ENCODE measurements at regions not wholly inside any gene's neighbourhood (a gene's known extent, or its start where the extent isn't known, plus 50 kb on each side); places are given as distances from the start of the nearest gene placed in this dataset.

DNA sequence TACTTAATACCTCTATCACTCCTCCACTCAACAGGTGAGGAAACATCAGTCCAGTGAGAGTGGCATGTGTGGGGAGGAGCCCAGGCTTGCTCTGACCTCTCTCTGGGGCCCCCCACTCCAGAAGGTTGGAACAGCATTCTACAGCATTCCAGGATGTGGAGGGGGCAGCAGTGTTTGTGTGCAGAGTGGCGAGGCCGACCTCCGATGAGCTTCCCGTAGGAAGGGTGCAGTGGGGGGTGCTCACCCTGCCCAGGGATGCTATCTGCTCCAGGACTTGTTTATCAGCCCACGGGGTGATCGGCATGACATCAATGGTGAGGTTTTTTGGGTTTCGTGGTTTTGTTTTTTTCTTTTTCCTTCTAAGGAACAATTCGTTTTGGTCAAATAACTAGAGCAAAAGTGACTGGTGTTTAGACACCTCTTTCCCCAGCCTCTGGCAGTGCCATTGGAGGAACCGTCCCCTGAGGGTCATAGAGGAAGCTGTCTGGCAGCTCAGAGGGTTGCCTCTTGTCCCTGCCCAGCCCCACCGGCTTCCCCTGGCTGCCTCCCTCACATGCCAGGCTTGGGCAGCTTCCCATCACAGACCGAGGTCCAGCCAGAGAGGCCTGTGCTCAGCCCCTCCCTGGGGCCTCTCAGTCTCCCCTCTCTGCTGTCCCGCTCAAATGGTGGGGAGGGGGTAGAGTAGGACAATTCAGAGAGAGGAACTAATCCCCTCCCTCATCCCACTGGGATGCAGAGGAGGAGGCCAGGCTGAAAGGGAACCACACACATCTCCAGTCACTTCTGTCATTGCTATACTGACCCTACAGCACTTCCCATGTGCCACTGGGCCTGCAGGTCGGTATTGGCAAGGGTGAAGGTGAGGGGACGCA lies 96.5 kb downstream of the ZFP36L2 start:
- DNase-seq (ENCODE audit: low read depth) = peak; percentile 48

DNA sequence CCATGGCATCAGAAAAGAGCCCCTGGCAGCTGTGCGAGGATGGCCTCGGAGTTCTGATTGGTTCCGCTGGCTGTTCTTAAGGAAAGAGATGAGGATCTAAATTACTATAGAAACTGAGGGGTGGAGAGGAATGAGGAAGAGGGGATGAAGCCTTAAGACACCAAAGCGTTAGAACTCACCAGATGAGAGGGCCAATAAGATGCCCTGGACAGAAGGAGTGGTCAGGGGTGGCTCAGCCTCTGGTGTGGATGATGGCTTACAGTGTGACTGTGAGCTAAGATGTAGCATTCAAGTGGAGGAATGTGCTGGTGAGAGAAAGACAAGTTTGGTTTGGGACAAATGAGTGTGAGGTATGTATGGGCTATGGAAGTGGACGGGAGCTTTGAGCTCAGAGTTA lies 97.8 kb downstream of the ZFP36L2 start:
- DNase-seq (ENCODE audit: low read depth) = no peak

DNA sequence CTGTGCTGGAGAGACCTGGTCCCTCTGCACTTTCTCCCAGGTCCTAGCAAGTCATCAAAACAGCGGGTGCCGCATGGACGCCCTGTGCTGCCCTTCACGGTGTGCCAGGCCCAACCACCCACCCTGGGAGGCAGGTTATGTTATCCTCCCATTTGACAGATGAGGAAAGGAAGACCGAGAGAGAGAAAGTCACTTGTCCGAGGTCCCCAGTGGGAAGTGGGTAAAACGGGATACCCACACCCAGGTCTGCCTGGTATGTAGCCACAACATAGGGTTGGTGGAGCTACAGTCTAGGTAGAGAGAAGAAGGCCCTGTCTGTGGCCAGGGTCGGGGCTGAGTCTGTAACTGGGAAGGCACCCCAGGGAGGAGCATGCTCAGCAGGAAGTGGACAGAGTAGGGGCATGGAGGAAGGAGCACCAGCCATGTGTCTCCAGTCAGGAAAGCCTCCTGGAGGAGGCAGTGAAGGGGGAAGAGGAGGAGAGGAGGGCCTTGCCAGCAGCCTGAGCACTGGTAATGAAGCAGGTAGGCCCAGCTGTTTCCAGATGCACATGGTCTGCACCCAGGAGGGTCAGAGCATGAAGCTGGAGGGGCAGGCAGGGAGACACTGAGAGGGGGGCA lies 98.4 kb downstream of the ZFP36L2 start:
- no peak for DNase-seq (ENCODE audit: low read depth)

DNA sequence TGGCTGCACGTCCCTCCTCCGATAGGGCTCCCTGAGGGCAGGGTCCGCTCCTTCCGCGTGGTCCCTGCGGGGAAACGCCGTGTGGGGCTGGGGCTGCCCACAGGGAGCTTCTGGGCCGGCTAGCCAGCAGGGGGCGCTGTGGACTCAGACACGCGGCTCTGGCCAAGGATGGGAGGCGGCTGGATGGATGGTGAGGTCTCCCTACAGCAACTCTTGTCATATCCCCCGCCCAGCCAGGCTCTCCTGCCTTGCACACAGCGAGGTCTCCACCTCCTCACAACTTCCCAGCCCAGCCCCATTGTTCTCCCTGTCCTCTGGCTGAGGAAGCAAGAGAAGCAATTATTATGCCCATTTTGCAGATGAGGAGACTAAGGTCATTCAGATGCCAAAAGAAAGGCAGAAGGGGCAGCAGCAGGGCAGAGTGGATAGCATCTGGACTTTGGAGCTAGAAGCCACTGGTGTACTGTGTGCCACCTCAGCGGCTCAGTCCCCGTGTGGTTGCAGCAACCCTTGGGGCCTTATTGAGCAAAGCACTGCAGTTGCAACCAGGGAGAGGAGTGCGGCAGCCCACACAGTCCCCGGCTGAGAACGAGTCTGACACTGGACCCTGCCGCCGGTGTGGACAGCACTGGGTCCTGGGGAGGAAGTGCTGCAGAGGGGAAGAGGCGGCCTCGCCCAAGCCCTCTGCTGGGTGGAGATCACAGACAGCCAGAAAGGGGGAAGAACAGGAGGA lies 99.0 kb downstream of the ZFP36L2 start:
- DNase-seq (ENCODE audit: low read depth) = peak; percentile 20

DNA sequence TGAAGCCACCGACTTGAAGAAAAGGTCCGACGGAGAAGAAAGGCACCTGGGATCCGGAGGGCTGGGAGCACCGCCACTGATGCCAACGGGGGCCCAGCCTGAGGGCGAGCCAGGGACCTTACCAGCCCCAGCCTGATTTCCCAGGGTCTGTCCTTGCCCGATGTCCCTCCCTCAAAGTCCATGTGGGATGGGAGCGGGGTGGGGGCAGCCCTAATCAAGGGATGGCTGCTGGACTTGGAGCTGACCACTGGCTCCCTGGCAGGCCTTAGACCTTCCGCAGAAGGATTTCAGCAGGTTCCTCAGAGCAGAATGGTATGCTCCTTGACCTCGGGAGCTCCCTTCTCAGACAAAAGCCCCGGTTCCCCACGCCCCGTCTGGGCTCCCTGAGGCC lies 99.6 kb downstream of the ZFP36L2 start:
- DNase-seq (ENCODE audit: low read depth) = no peak

DNA sequence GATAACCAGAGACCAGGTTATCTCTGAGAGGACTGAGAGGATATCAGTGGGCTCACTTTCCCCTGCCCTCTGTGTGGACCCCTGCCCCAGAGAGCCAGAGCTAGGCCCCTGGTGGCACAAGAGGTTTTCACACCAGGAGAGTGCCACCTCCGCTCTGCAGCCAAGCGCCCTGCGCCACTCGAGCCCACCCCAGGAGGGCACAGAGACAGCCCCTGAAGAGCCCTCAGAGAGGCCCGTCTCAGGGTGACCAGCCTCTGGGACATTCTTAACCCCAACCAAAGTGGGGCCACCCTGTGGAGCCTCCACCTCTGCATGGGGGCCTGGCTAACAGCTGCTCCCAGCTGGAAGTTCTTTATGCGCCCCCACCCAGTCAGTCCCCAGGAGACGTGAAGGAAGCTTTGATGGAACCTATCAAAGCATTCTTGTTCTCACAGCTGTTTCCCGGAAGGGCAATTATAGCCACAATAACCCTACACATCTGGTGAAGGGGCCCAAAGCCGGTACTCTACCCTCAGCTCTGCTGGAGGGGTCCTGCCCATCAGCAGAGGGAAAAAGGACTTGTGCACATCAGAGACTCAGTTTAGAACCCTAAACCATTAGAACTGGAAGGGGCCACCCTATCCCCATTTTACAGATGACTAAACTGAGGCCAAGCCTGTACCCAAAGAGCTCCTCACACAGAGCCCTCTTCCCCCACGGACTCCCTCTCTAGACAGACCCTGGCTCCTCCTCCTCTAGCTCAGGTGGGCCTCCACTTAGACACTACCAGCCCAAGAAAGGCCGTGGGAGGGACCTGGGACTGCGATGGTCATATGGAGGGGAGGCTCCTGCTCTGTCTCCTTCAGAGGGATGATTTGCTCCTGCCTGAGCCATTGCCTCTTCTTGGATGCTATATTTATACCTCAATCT lies 101.1 kb downstream of the ZFP36L2 start:
- DNase-seq (ENCODE audit: low read depth) = no peak

DNA sequence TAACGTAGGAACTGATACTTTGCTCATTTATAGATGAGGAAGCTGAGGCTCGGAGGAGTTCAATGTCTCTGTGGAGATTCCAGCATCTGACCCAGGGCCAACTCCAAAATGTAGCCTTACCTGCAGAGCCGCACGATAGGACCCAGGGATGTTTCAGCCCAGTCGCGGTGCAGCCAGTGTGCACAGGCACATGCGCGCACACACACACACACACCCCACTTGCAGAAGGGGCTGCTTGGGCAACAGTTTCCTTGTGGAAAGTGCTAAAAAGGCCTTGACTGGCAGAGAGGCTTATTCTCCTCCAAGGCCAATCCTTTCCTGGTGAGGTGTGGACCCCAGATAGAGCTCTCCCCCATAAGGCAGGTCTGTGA lies 101.7 kb downstream of the ZFP36L2 start:
- no peak for DNase-seq (ENCODE audit: low read depth)

DNA sequence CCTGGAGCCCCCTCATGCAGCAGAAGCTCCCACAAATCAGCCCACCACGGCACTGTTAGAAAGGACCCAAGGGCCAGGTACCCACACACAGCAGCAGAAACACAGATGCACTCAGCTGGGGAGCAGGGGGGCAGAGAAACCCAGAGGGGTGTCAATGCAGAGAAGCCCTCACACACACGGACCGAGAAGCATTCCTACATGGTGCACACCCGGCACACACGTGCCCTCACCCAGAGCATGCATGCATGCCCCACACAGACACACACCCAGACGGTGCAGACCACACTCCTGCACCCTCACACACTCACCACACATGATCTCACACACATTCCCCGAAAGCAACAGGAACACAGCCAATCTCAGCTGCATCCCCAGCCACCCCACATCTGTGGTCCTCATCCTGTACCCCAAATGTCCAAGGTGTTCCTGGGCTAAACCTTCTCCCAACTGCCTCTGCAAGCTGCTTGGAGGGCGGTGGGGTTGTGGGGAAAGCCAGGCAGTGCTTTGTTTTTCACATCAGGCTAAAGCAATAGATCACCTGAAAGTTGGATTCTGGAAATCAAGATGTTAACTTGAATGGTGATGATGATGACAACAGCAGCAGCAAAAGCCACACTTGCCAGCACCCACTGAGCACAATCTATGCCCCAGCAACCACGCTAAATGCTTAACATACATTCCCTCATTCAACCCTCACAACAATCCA lies 102.3 kb downstream of the ZFP36L2 start:
- no peak for DNase-seq (ENCODE audit: low read depth)

DNA sequence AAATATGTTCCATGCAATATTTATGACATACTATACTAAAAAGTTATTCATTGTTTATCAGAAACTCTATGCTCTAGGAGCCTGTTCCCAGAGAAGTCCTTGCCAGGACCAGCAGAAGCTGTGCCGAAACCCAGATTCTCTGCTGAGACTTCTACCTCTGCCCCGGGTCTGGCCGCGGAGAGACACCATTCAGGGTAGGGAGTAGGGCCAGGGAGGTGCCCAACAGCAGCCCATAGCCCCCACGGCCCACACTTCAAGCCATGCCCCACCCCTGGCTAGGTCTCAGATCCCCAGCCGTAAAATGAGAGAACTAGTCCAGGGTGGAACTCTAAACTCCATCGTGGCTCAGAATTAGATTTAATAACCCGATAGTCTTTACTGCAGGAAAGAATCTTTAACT lies 102.9 kb downstream of the ZFP36L2 start:
- DNase-seq (ENCODE audit: low read depth) = no peak

DNA sequence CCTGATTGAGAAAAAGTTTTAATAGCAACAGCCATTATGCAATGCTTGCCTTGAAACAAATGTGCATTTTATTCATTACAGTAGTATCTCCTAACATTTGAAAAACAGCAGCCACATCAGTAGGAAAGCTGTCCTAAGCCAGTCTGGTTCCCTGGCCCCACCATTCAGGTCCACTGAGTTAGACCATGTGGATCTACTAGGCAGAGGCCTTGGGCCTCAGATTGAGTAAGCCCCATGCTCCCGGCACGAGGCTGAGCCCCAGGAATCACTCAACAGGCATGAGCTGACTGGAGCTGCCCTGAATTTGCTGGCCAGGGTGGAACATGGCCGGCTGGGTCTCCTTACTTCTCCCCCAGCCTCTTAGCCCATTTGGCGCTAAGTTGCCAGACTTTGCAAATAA lies 103.4 kb downstream of the ZFP36L2 start:
- DNase-seq (ENCODE audit: low read depth) = no peak

DNA sequence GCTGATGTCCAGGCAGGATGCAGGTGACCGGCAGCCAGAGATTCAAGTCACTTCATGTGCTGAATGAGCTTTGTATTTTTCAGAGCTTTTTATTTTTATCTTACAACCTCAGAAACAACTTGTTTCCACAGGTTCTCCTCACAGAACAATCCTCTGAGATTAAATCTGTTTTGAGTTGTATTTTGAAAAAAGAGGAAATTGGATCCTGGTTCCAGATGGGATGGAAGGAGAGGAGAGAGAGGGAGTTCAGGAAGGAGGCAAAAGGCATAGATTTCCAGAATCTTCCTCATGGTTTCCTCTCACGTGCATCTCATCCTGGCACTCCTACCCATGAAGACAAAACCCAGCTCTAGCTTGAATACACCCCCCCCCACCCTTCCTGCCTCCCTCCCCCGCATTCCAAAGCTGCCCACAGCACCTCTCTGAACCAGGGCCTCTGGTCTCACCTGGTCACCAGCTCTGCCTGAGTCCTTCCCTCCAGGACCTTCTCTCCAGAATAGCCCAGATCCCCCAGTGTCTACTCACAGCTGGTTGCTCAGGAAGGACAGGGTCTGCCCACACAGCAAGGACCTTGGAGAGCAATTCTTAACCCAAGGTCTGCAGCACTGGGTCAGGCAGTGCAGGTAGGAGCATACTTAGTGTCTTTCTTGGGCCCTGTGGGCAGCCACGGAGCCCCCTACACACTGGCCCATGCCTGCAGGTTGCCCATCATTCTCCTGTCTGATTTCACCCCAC lies 104.7 kb downstream of the ZFP36L2 start:
- no peak for DNase-seq (ENCODE audit: low read depth)

DNA sequence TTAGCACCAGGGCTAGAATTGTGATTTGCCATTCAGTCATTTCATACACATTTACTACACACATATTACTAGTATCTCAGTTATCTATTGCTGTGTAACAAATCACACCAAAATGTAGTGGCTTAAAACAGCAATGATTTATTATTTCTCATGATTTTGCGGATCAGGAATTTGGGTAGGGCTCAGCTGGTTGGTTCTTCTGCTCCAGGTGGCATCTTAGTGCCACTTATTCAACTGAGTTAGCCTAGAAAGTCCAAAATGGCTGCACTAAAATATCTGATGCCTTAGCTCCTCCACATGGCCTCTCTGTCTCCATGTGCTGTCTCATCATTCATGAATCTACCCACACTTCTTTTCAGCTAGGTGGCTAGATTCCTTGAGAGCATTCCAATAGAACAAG lies 107.1 kb downstream of the ZFP36L2 start:
- DNase-seq (ENCODE audit: low read depth) = no peak

DNA sequence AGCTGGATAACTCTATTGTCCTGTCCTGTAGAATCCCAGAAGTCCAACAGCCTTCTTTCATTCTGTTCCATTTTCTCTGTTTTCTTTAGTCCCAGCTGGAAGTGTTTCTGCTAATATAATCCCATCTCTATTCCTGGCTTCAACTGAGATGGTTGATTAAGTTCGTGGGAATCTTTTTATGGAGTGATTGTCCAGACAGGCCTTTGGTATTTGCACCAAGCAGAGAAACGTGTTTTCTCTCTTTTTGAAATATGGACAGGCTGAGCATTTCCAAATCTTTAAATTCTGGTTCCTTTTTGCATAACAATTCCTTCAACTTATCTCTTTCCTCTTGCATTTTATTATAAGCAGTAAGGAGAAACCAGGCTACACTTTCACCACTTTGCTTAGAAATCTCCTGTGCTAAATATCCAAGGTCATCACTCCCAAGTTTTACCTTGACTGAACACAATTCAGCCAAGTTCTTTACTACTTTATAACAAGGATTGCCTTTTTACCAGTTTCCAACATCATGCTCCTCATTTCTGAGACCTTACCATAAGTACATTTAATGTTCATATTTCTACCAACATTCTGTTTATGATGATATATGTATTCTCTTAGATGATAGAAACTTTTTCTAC lies 108.8 kb downstream of the ZFP36L2 start:
- no peak for DNase-seq (ENCODE audit: low read depth)

DNA sequence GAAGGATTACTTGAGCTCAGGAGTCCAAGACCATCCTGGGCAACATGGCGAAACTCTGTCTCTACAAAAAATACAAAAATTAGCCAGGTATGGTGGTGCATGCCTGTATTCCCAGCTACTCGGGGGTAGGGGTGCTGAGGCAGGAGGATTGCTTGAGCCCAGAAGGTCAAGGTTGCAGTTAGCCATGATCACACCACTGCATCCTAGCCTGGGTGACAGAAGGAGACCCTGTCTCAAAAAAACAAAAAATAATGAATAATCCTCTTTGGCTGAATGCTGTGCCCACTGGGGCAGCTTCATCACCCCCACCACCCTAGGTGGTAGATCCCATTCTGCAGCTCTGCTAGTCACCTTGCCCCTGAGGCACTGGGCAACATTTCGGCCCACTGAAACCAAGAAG lies 109.4 kb downstream of the ZFP36L2 start:
- no peak for DNase-seq (ENCODE audit: low read depth)

DNA sequence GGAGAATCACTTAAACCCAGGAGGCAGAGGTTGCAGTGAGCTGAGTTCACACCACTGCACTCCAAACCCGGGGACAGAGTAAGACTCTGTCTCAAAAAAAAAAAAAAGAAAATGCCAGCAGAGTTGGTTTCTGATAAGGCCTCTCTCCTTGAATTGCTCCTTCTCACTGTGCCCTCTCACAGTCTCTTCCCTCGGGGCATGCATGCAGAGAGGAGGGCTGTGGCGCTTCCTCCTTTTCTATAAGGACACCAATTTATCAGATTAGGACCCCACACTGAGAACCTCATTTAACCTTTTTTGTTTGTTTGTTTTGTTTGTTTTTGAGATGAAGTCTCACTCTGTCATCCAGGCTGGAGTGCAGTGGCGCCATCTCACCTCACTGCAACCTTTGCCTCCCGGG lies 110.5 kb downstream of the ZFP36L2 start:
- no peak for DNase-seq (ENCODE audit: low read depth)

DNA sequence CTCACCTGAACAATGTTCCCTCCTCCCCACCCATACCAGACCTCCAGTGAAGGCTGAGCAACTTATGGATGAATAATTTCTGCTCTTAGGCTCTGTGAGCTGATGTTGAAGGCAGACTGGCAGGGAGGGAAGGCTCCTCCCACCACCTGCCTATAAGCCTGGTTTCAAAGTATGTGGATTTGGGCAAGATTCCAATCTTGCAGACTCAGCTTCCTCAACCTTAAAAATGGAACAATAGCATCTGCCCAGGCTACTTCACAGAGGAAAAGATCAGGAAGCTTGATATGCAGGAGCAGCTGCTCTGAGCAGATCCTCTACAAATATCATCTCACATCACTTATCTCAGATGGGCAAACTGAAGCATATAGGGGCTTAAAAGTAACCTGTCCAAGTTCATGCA lies 112.2 kb downstream of the ZFP36L2 start:
- peak; percentile 45 for DNase-seq (ENCODE audit: low read depth)

DNA sequence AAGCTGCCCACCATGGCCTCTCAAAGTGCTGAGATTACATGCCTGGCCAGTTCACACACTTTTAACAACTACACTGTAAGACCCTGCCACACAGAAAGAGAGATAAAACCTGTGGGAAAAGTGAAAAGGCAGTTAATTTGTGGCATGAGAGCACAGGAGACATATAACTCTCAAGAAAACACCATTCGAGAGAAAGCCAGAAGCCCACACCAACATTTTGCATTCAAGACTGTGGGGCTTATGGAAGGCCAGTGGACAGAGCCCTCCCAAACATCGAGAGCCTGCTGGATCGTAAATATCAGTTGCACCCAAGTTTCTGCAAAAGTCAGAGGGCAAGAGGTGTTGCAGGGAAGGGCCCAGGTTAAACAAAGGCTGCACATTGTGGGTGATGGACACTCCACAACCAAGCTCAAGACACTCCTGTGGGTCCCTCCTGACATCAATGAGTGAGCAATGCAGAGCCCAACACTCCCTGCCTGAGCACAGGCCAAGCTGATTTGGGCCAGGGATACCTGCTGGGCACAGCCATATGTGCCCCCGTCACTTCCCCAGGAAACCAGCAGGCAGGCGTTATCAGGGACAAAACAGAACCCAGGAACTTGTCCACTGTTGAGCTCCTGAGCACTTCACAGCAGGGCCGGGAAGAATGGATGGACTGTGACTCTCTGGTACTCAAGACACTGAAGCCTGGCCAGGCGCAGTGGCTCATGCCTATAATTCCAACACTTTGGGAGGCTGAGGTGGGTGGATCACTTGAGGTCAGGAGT lies 114.4 kb downstream of the ZFP36L2 start:
- DNase-seq (ENCODE audit: low read depth) = no peak

DNA sequence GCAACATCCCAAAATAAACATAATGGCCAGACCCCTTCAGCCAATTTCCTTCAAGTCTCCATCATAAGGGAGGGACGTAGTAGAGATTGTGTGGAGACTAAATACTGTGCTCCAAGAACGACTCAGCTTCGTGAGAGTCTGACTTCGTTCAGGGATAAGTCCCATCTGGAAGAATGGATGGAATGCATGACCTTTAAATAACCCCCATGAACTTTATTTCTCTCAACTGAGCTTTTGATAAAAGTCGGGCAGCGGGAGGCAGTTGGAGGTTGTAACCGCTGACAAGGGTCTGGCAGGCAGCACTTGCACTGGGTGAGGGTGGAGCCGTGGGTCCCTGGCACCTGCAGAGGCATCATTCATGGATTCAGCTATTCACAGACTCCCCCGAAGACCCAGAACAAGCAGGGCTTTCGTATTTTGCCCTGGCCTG lies 115.9 kb downstream of the ZFP36L2 start:
- peak; percentile 82 for DNase-seq (ENCODE audit: low read depth)

DNA sequence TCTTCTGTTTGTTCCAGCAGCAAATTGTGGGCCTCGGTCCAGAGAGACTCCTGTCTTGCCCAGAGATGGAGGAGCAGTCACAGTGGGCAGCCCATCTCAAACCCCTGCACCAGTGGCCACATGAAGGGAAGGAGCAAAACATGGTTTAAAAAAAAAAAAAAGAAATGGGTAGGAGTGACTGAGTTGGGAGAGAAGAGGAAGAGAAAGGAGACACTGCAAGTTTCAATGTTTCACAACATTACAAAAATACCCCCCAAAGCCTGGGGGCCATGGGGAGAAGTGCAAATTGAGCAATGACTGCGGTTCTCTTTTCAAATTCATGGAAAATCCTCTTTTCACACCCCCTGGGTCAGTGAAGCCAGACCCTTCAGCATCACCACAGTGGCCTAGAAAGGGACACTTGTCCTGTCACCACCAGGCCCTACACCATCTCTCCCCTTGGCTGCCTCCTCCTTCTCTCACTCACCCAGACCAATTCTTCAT lies 117.1 kb downstream of the ZFP36L2 start:
- no peak for DNase-seq (ENCODE audit: low read depth)

All from M059J (cell line).